ENCODE measurements at regions not wholly inside any gene's neighbourhood (a gene's known extent, or its start where the extent isn't known, plus 50 kb on each side); places are given as distances from the start of the nearest gene placed in this dataset.

DNA sequence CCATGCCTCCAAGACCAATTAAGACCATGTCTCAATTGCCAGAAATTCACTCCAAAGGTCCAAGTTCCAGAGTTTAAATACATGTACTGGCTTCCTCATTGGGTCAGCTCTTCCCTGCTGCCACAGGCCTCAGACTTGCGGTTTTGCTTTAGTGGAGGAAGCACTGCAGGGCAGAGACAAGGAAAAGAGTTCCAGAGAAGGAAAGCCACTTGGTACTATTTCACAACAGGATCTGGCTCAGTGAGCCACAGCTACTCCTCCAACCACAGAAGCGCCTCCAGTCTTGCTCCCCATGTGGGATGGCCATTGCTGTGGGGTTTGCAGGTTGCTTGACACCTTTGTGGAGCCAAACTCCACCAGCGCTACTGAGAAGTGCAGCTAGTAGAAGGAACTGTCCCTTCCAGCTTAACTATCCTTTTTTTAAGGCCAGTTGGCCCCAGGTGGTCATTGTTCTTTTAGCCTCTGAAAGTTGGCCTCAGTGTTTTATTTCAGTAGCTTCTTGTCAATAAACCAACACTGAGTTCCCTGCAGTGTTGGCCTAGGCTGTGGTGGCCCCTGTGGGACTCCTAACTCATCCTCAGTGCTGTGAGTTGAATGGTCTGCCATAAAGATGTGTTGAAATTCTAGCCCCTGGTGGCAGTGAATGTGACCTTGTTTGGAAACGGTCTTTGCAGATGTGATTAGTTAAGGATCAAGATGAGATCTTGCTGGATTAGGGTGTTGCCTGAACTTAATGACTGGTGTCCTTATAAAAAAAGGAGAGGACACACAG lies 93.7 kb upstream of the DAP start:
- H3K9me3 ChIP-seq = no peaks in the 10 kb centered on the region
- DNase-seq = no peak
- H3K4me3 ChIP-seq = no peak overlapping the region
- no peak overlapping the region for H3K27ac ChIP-seq
- TF ChIP-seq, protein P1, sequence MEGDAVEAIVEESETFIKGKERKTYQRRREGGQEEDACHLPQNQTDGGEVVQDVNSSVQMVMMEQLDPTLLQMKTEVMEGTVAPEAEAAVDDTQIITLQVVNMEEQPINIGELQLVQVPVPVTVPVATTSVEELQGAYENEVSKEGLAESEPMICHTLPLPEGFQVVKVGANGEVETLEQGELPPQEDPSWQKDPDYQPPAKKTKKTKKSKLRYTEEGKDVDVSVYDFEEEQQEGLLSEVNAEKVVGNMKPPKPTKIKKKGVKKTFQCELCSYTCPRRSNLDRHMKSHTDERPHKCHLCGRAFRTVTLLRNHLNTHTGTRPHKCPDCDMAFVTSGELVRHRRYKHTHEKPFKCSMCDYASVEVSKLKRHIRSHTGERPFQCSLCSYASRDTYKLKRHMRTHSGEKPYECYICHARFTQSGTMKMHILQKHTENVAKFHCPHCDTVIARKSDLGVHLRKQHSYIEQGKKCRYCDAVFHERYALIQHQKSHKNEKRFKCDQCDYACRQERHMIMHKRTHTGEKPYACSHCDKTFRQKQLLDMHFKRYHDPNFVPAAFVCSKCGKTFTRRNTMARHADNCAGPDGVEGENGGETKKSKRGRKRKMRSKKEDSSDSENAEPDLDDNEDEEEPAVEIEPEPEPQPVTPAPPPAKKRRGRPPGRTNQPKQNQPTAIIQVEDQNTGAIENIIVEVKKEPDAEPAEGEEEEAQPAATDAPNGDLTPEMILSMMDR (IDR thresholded peaks at IDR 0.05) = no peak
- TF ChIP-seq EP300 (IDR thresholded peaks at IDR 0.05) (no peak), POLR2AphosphoS5 (IDR thresholded peaks at IDR 0.05) (no peak), POLR2A (IDR thresholded peaks at IDR 0.05) (no peak)
- peaks cover 0 to 15% (median 6%) of the 10 kb centered on the region in 4 donors for H3K4me1 ChIP-seq
- H3K36me3 ChIP-seq = no peaks in the 10 kb centered on the region
- intact Hi-C loops (cut with DNase I; ENCODE audit: low total_unique reads) = no loop called here
- H3K27me3 ChIP-seq = peaks cover 0 to 19% (median 17%) of the 10 kb centered on the region in 3 donors
- 71 to 84% (median 77%) methylated on average over 4 of the region's 4 CpGs for WGBS, 5 donors

DNA sequence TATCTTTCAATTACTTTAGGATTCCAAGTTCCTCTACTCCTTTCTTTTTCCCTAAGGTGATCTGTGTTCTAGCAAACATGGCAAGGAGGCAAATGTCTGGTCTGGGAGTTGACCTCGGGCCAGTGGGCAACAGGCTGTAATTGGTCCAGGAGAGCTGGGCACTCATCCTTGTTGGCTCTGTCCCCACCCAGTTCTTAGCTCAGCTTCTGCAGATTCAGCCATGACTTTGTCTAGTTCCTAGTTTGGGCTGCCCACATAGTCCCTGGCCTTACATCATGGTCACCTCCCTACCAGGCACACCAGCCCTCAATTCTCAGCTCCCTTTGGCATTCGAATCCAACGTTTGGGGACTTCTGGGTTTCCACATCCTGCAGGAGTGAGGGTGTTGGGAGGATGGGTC lies 92.1 kb upstream of the DAP start:
- 76 to 86% (median 77%) methylated on average over 3 of the region's 3 CpGs for WGBS, 5 donors
- intact Hi-C loops (cut with DNase I; ENCODE audit: low total_unique reads) = no loop called here
- no peak for TF ChIP-seq POLR2AphosphoS5 (IDR thresholded peaks at IDR 0.05)
- no peak for TF ChIP-seq POLR2A (IDR thresholded peaks at IDR 0.05)
- TF ChIP-seq EP300 (IDR thresholded peaks at IDR 0.05) = no peak
- TF ChIP-seq, protein P1 (IDR thresholded peaks at IDR 0.05) = no peak
- Histone ChIP-seq H3K9me3 (no peaks in the 10 kb centered on the region), H3K36me3 (no peaks in the 10 kb centered on the region), H3K4me1 (peaks cover 0 to 15% (median 6%) of the 10 kb centered on the region in 4 donors), H3K27me3 (peaks cover 0 to 15% (median 13%) of the 10 kb centered on the region in 3 donors), H3K27ac (no peak overlapping the region), H3K4me3 (no peak overlapping the region)
- DNase-seq = no peak

DNA sequence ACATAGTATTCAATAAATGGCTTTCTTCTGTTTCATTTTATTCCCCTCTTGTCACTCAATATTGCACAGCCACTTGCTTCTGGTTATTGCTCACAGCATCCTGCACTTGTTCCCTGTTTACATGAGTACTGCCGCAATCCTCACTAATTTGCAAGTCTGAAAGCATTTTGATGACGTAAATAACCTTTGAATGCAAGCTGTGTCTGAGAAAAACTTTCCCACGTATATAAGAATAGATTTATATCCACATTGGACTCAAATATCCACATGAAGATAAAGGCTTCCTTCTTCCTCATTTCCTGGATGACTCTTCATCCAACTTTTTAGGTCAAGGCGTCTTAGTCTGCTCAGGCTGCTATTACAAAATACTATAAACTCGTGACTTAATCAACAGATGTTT lies 88.2 kb upstream of the DAP start:
- no peak overlapping the region for H3K27ac ChIP-seq
- 55 to 72% (median 68%) methylated on average over 5 of the region's 5 CpGs for whole genome bisulfite sequencing, 5 donors
- intact Hi-C loops (cut with DNase I; ENCODE audit: low total_unique reads) = no loop called here
- H3K4me3 ChIP-seq = no peak overlapping the region
- H3K36me3 ChIP-seq = no peaks in the 10 kb centered on the region
- H3K27me3 ChIP-seq = no peaks in the 10 kb centered on the region
- no peak for TF ChIP-seq POLR2AphosphoS5 (IDR thresholded peaks at IDR 0.05)
- TF ChIP-seq POLR2A (IDR thresholded peaks at IDR 0.05) = no peak
- TF ChIP-seq, protein P1 (IDR thresholded peaks at IDR 0.05) = no peak
- TF ChIP-seq EP300 (IDR thresholded peaks at IDR 0.05) = no peak
- no peaks in the 10 kb centered on the region for H3K4me1 ChIP-seq
- no peak for DNase-seq
- peaks cover 0 to 3% (median 0%) of the 10 kb centered on the region in 4 donors for H3K9me3 ChIP-seq

DNA sequence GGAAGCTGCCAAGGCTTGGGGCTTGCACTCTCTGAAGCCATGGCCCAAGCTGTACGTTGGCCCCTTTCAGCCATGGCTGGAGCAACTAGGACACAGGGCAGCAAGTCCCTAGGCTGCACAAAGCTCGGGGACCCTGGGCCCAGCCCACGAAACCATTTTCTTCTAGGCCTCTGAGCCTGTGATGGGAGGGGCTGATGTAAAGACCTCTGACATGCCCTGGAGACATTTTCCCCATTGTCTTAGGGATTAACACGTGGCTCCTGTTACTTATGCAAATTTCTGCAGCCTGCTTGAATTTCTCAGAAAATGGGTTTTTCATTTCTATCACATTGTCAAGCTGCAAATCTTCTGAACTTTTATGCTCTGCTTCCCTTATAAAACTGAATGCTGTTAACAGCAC lies 83.0 kb upstream of the DAP start:
- H3K4me1 ChIP-seq = no peaks in the 10 kb centered on the region
- H3K4me3 ChIP-seq = no peak overlapping the region
- peaks cover 0 to 16% (median 0%) of the 10 kb centered on the region in 4 donors for H3K9me3 ChIP-seq
- intact Hi-C loops (cut with DNase I; ENCODE audit: low total_unique reads) = no loop called here
- no peaks in the 10 kb centered on the region for H3K36me3 ChIP-seq
- no peak for DNase-seq
- H3K27ac ChIP-seq = no peak overlapping the region
- WGBS, 5 donors = 65 to 80% (median 74%) methylated on average over 2 to 4 of the region's 4 CpGs
- TF ChIP-seq, protein P1 (IDR thresholded peaks at IDR 0.05) = no peak
- no peak for TF ChIP-seq POLR2A (IDR thresholded peaks at IDR 0.05)
- TF ChIP-seq POLR2AphosphoS5 (IDR thresholded peaks at IDR 0.05) = no peak
- no peak for TF ChIP-seq EP300 (IDR thresholded peaks at IDR 0.05)
- no peaks in the 10 kb centered on the region for H3K27me3 ChIP-seq
